DMS79 treated with DMSO at 0.1 percent for 48 hours (cell line): ENCODE measurements at regions not wholly inside any gene's neighbourhood (a gene's known extent, or its start where the extent isn't known, plus 50 kb on each side); places are given as distances from the start of the nearest gene placed in this dataset.

Experiments
- DNase-seq: peaks from one replicate; lab custom pipeline; 2025; lab: John Stamatoyannopoulos, UW

DNA sequence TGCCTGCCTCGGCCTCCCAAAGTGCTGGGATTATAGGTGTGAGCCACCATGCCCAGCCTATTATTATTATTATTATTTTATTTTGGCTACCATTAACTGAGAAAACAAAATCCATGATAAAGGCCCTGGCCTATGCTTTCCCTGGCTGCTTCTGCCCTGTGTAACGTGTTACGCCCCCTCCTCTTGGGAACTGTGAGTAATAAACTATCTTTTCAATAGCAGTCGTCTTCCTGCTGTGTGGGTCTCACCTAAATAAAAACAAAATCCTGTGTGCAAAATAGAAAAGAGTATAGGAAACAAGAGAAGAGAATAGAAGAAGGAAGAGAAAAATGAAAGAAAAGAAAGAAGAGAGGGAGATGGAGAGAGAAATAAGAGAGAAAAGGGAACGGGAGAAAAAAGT, 237.0 kb downstream of the MIAT start:
- DNase-seq, result no peak

DNA sequence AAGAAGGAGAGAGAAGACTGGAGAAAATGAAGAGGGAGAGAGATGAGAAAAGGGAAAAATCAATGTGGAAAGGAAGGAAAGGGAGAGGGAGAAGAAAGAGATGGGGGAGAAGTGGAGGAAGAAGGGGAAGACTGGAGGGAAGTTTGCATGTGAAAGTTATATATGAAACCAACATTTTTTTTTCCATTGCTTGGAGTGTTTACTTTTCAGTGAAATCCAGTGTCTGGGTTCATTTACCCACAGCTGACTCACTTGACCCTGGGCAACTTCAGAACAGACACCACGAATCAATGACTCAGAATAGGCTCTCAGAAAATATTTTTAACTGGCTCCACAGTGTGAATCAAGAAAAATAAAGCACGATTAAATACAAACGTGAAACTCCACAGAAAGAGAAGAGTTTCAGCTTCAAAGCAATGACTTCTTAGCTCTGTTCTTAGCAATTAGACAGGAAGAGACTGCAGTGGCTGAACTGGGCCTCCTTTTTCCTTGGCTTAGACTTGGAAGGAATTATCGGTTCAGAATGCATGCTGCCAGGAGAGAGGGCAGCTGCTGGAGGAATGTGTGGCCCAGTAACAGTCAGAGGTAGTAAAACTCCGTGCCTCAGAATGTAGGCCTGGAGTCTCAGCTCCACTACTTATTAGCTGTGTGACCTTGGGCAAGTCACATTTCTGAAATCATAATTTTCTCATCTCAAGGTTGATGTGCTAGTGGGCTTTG, 237.5 kb downstream of the MIAT start:
- DNase-seq, result peak; percentile 11

DNA sequence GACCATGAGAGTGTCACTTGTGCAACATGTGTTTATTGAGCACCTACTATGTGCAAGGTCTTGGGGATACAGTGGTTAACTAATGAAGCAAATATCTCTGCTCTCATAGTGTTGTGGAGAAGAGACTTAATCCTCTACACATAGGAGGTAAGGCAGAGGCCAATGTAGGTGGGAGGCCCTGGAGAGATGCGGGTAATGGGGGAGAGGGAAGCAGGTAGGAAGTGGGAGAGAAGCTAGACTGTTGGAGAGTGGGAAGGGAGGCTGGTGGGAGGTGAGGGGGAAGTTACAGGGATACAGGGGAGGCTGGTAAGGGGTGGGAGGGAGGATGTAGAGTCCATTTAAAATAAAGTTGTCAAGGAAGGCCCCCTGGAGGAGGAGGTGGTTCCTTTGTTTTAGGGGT, 240.0 kb downstream of the MIAT start:
- no peak for DNase-seq

DNA sequence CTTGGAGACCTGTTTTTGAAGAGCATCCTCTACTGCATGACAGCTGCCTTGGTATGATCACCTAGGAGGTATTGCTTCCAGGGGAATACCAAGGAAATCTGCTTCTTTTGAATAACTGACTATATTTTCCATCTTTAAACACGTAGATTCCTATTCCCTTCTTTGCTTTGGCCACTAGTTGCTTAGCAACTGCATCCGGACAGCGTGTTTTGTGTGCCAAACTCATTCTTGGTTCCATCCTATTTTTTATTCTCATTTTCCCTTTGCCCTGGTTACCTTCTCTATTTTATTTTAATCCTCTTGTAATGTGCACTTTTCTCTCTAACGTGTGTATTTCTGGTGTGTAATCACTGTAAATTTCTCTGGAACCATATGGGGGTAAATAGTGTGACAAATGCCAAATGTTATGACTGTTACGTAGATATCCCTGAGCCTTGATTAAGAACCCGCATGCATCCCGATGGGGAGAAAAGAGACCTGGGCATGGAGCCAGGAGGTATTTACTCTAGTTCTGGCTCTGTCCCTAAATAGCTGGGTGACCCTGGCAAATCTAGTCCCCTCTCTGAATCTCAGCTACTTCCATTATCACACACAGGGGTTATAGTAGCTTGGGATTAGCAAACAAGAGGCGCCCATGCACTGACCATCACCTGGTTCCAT, 241.7 kb downstream of the MIAT start:
- no peak for DNase-seq

DNA sequence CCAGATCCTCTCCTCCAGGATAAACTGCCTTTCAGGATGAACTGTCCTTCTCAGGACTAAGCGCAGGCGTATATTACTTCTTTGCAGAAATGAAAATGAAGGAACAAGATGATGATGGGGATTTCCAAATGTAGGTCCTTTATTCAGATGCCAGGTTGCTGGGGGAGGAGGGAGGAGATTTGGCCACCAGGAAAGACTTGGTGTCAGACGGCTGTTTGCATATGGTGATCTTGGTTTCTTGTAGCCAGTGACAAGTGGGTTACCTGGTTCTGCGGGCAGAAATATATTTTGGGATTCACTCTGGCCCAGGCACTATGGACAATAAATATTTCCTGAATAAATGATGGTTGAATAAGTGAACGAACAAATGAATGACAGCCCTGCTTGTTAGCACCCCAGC, 243.4 kb downstream of the MIAT start:
- no peak for DNase-seq

DNA sequence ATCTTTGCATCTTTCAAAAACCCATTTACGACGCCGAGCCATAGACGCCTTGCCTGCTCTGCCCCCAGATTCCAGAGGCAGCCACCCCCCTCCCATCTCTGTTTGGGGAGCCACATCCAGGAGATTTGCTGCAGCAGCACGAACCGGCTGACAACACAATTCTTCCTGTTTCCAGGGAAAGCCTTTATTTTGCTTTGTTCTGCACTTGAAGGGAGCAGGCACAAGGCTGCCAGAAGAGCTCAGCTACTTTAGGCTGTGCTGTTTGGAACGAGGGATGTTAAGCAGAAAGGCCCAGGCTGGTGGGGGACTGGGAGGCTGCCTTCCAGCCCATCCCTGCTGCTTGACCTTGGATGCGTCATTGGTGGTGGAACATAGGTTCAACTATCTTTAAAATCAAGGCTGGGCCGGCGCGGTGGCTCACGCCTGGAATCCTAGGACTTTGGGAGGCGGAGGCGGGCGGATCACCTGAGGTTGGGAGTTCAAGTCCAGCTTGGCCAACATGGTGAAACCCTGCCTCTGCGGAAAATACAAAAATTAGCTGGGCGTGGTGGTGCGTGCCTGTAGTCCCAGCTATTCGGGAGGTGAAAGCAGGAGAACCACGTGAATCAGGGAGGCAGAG, 243.9 kb downstream of the MIAT start:
- no peak for DNase-seq

DNA sequence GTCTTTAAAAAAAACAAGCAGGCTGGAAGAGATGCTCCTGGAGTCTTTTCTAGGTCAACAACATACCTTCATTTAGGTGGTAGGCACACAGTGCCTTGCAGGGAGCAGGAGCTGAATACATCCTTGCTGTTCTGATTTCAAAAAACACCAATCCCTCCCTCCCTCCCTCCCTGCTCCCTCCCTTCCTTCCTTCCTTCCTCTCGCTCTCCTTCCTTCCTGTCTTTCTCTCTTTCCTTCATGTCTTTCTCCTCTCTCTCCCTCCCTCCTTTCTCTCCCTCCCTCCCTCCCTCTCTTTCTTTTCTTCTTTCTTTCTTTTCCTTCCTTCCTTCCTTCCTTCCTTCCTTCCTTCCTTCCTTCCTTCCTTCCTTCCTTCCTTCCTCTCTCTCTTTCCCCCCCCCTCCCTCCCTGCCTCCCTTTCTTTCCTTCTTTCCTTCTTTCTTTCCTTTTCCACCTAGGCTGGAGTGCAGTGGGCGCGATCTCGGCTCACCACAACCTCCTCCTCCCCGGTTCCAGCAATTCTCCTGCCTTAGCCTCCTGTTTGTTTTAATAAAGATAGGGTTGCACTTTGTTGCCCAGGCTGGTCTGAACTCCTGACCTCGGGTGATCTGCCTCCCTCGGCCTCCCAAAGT, 245.1 kb downstream of the MIAT start:
- DNase-seq, result no peak

DNA sequence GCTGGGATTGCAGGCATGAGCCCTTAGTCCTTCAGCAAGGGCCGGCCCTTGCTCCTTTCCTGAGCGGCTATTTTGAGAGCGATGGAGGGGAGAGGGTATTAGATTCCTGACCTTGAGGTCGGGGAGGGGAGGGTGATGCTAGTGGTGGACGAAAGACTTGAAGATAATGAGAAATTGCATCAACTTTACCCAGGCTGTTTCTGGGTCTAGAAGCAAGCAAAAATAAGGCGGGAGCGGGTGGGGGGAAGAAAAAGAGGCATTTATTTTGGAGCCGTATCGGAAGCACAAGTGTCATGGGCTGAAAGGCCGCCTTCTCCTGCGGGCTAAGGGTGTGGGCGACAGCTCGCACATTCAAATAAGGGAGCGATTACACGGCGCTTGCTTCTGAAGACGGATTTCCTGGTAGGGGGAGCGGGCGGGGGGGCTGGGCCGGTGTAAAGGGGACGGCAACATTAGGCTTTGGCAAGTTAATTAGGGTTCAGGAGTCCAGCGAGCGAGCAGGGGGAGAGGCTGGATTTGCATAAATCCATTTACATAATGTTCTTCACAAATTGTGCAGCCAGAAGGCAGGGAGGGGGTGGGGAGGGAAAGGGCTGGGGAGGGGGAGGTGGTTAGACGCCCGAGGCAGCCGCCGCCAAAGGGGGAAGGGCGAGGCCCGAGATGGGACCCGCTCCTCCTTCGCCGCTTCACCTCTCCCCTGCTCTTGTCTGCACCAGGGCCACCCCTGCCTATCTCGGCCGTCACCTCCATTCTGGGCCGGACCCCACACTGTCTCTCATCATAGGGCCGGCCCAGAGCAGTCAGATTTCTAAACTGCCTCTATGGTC, 245.9 kb downstream of the MIAT start:
- no peak for DNase-seq

DNA sequence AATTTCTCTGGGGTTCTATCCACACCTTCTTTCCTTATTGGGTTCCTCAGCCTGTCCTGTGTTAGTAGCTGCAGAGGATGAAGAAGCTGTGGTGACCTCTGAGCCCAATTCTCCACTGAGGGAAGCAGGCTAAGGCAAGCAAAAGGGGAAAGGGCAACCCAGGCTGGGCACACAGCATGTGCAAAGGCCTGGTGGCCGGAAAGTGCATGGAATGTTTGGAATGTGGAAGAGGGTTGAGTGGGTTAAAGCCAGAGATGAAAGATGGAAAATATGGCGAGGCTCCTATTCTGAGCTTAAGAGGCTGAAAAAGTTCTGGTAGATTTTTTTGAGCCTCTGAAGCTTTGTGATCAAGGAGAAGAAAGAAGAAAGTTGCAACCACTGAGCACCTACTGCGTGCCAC, 247.1 kb downstream of the MIAT start:
- DNase-seq, result no peak

DNA sequence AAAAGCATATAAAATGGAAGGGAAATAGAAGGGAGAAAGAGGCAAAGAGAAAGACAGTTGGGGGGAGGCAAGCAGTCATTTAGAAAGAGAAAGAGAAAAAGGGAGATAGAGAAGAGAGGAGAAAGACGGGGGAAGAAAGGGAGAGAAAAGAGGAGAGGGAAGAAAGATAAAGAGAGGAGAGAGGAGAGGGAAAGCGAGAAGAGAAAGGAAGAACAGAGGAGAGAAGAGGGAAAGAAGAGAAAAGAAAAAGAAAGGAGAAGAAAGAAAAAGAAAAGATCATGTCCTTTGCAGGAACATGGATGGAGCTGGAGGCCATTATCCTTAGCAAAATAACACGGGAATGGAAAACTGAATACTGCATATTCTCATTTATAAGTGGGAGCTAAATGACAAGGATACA, 247.7 kb downstream of the MIAT start:
- DNase-seq, result no peak

DNA sequence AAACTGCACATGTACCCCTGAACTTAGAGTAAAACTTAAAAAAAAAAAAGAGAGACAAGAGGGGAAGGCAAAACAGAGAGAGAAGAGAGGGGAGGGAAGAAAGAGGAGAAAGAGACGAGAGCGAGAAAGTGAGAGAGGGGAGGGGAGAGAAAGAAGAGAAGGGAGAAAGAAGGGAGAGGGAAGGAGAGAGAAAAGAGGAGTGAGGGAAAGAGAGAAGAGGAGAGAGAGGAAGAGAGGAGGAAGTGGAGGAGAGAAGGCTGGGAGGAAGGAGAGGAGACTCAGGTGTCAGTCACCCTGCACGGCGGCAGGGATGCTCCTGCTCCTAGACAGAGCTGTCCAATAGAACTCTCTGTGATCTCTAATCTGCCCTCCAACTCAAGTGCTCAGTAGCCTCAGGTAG, 248.3 kb downstream of the MIAT start:
- DNase-seq, result no peak

DNA sequence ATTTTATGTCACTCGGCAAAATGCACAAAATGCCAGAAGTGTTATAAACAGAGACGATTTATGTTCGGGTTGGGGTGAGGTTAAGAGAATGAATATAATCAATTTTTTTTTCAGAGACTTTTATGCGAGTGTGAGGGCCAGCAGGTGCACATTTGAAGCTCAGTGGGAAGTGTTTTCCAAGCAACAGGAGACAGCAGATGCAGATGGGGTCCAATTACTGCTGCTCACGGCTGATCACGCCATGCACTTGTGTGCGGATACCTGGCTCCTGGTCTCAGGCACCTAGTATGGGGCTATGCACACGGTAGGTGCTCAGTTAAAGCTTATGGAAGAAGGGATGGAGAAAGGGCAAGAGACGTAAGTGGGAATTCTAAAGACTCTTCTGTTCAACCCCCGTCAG, 249.1 kb downstream of the MIAT start:
- no peak for DNase-seq

DNA sequence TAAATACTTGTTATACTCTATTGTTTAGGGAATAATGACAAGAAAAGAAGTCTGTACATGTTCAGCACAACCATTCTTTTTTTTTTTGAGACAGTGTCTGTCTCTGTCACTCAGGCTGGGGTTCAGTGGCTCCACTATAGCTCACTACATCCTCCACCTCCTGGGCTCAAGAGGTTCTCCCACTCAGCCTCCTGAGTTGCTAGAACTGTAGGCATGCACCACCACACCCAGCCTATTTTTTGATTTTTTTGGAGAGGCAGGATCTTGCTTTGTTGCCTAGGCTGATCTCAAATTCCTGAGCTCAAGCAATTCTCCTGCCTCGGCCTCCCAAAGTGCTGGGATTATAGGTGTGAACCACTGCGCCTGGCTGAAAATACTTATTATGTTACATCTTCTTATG, 250.0 kb downstream of the MIAT start:
- no peak for DNase-seq

DNA sequence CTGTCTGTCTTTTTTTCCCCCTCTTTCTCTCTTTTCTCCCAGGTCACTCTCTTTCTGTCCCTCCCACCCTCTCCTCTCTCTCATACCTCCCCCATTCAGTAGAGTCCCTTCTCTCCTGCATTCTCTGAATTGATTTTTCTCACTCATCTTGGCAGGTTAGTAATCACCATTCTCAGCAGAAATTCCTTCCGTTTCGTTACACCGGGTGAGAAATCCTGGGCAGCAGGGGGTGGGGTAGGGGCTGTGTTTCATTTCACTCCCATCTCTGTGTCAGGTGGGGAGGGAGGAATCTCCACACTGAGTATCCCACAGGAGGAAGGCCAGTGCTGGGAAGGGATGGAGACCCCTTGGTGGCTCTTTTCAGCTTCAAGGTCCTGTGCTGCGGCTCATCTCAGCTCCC, 253.5 kb downstream of the MIAT start:
- DNase-seq, result no peak

DNA sequence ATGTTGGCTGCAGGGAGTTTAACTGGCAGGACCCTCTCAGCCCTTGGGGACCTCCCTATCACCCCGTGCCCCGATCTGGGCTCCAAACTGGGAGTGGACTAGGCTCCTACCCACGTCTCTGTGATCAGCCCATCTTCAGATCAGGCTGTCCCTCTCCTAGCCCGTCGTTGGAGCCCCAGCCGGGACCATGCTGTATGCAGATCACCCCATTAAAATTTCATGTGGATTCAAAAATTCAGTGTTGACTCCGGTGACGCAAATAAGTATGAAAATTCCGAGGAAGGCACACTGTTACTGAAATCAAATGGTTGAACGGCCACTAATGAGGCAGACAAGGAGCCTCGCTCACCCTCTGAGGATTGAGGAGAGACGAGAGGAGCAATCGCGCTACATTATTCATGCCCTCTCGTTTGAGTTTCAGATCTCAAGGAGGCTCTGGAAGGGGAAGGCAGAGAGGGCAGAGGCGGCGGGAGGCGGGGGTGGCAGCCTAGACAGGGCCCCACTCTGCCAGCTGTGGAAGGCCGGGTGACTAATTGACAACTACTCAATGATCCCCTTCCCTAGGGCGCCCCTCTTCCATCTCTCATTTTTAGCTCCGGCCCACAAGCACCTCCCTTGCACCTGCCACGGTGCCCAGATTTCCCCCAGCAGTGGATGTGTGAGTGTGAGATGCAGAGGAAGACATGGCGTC, 255.4 kb downstream of the MIAT start:
- no peak for DNase-seq

DNA sequence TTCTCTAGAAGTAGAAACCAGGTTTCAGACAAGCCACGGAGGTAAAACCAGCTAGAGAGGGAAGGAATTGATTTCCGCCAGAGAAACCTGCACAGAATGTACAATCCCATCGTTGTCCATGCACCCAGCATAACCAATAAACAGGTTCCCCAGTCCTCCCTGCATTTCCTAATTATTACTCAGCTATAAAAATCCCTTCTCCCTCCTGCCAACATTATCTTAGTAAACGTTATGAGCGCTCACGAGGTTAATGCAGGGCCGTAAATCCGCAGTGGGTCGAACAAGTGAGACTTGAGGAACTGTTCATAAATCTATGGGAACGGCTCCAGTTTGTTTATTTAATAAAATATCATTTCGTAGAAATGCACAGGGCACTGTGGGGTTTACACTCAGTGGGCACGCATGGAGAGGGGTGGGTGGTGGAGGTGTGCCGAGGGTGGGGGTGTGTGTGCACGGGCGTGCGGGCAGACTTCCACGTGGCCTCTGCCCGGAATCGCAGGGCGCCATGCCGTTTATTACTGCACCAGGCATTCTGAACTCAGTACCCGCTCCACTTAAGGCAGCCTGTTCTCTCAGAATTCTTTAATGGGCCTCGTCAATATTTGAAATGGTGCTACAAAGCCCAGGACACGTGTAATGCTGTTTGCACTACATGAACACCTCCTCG, 257.3 kb downstream of the MIAT start:
- no peak for DNase-seq

DNA sequence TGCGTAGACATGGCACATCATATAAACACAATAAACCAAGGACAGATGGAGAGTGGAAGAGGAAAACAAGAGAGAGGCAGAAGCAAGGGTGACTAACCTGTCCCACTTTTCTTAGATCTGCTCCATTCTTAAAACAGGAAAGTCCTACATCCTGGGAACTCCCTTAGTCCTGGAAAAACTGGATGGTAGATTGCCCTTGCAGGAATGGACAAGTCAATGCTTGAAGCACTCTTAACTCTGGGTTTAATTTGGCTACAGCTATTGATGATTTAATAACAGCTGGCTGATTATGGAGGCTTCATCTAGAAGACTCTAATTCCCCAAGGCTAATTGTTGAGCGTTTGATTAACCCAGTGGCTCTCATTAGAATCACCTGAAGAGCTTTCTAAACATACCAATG, 258.8 kb downstream of the MIAT start:
- no peak for DNase-seq

DNA sequence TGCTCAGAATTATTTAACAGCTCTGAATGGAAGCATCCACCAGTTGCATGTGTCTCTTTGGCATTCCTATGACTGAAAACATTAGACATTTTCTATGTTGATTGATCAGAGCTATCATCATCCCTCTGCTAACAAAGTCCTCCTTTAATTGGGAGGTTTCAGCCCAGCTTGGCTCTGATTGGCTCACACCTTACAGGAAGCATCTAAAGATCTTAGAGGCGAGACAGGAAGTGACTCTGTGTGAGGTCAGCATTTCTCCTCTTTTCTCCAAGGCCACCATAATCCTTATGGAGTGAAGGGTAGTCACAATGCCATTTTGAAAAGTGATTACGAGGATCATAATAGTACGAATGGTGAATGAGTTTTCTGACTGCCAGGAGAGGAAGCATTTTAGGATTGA, 260.8 kb downstream of the MIAT start:
- DNase-seq, result no peak

DNA sequence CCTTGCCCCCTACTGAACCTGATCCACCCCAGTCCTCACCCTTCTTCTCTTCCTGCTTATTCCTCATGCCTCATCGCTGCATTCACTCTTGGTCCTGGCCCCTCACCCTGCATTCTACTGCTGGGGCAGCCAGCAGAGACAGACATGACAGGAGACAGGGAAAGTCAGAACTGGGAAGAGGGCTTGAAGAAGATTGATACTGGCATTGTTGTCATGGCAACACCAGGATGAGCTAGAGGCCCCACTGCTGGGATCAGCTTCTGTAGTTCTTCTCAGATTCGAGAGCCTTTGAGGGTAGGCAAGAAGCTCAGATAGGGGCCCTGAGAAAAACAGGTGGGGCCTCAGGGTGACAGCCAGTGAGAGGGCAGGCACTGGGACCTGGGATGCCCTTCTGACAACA, 264.3 kb downstream of the MIAT start:
- no peak for DNase-seq

DNA sequence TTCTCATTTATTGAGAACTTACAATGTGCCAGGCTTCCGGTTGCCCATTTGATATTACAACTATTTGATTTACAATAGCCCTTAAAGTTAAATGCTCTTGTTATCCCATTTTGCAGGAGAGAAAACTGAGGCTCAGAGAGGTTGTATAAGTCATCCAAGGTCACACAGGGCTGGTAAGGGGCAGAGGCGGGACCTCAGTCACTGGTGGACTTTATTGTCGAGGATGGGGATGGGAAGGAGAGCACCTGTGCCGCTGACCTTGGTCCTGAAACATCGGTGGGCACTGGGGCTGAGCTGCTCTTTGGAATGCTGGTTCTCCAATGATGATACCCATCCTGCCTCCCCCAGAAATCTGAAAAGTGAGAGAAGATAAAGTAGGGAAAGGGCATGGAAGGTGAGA, 265.4 kb downstream of the MIAT start:
- DNase-seq, result no peak

DNA sequence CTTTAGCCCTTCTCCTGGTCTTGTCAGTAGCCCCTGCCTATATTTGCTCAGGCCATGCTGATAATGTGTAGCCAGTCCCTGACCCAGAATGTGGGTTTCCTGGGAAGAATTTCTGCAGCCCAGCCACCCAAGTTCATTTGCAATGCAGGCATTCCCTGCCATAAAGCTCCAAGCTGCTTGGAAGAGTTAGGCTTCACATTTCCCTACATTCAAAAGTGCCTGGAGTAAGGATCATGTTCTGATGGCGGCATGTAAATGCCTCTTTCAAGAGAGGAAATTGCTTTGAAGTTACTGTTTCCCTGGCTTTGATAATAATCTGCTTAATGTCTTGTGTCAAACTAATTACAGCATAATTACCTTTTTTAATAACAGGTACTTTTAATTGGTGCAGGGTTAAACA, 266.1 kb downstream of the MIAT start:
- DNase-seq, result no peak
